NB4 (cell line): ENCODE measurements at regions not wholly inside any gene's neighbourhood (a gene's known extent, or its start where the extent isn't known, plus 50 kb on each side); places are given as distances from the start of the nearest gene placed in this dataset.
A peak's percentile ranks its signal among the peaks of the same experiment; 100 is the strongest.

Experiments used
- DNase-seq: peaks from one replicate; pipeline ENCODE4 v3.0.0; 2010; ENCODE audit warnings: low read depth
- H3K4me3 ChIP-seq: one replicate; pipeline ENCODE4 v1.5.1; 2011; ENCODE audit warnings: mild to moderate bottlenecking, low read depth, low read length, moderate library complexity
- CTCF ChIP-seq: IDR thresholded peaks from one replicate; pipeline ENCODE4 v1.5.1; 2012; ENCODE audit warnings: low read depth, low read length
- MAX ChIP-seq: IDR thresholded peaks from 2 replicates; pipeline ENCODE4 v1.6.1; 2011; ENCODE audit warnings: low read depth, low read length
- MYC ChIP-seq: IDR thresholded peaks from 2 replicates; pipeline ENCODE4 v1.6.1; 2011; ENCODE audit warnings: low read depth, low read length
- POLR2A ChIP-seq: IDR thresholded peaks from 2 replicates; pipeline ENCODE4 v1.6.1; 2011; ENCODE audit warnings: mild to moderate bottlenecking; ENCODE audit not compliant: insufficient read length; ENCODE audit errors: extremely low read depth

DNA sequence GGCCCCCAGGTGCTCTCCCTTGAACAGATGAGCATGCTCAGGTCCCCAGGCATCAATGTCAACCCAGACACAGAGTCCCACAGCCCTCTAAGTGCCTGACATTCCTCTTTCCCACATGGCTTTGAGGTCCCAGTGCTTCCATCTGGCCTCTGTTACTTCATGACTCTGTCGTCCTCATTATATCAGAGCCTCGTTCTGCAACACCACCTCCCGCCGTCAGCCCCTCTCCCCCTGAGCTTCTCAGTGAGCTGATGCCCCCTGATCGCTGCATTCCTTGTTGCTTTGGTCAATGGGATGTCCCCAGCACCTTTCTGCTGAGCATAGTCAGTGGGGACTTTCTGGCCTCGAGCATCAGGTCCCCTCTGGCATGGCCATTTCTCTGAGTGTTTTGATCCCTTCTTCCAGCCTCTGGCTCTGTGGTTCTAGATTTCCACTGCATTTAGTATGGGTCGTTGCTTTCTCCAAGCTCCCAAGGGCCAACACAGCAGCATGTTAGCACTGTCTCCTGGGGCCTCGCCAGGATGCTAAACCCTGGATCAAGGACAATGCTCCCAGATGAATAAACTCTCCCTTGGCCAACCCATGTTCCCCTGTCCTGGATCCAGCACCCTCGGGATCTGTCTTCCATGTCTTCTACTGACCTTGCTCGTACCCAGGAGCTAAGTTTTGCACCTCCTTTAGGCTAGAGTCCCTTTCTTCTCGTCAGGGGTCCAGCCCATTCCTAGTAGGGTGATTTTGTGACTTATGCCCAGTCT, 143.2 kb upstream of the TWIST2 start:
- TF ChIP-seq CTCF = no peak
- no peak for TF ChIP-seq POLR2A
- TF ChIP-seq MYC = no peak
- TF ChIP-seq MAX = no peak
- no peak overlapping the region for H3K4me3 ChIP-seq
- DNase-seq = no peak

DNA sequence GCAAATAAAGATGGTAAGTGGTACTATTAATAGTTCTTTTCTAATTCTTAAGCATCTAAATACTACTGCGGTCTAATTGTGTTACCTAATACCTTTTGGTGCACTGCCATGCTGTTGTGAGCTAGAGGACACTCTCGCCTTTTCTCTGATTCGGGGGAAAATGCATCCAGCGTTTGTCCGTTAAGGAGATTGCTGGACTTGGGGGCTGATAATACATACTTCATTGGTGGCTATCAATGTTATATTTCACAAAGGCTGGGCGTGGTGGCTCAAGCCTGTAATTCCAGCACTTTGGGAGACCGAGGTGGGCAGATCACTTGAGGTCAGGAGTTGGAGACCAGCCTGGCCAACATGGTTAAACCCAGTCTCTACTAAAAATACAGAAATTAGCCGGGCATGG, 141.7 kb upstream of the TWIST2 start:
- no peak for DNase-seq
- TF ChIP-seq POLR2A (no peak), MYC (no peak), MAX (no peak), CTCF (no peak)
- no peak overlapping the region for H3K4me3 ChIP-seq

DNA sequence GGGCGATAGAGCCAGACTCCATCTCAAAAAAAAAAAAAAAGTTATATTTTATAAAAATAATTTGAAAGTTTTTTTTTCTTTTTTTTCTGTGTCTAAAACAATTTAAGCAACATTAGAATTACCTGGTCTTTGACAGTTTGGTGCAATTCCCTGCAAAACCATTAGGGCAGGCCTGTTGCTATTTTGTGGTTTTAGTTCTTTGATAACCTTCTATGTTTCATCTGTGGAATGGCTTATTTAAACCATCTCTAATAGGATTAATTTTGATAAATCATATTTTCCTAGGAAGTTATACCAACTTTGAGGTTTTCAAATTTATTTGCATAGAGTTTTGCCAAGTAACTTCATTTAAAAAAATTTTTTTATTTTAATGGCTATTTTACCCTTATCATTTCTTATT, 141.2 kb upstream of the TWIST2 start:
- TF ChIP-seq POLR2A (no peak), CTCF (peak; percentile 12)
- no peak overlapping the region for H3K4me3 ChIP-seq
- no peak for DNase-seq

- DNase-seq = no peak
- H3K4me3 ChIP-seq = no peak overlapping the region
- TF ChIP-seq MAX (no peak), MYC (no peak), CTCF (no peak), POLR2A (no peak)
Measured at GRCh38 chr2:238709325-238710025, 138.4 kb upstream of the TWIST2 start.

GRCh38 chr2:238710032-238710735, 137.7 kb upstream of the TWIST2 start:
- DNase-seq = no peak
- TF ChIP-seq MAX = no peak
- no peak for TF ChIP-seq CTCF
- TF ChIP-seq MYC = no peak
- TF ChIP-seq POLR2A = no peak
- H3K4me3 ChIP-seq = no peak overlapping the region
